M059J (cell line): ENCODE measurements at regions not wholly inside any gene's neighbourhood (a gene's known extent, or its start where the extent isn't known, plus 50 kb on each side); places are given as distances from the start of the nearest gene placed in this dataset.
"Not testable (repeated sequence)": the region's sequence is repeated elsewhere in the genome, so short reads cannot be mapped to it uniquely, and the experiment has no call there.

Source experiments
- DNase-seq: peaks from one replicate; pipeline ENCODE4 v3.0.0-alpha.2; 2012; ENCODE audit warnings: low read depth

DNA sequence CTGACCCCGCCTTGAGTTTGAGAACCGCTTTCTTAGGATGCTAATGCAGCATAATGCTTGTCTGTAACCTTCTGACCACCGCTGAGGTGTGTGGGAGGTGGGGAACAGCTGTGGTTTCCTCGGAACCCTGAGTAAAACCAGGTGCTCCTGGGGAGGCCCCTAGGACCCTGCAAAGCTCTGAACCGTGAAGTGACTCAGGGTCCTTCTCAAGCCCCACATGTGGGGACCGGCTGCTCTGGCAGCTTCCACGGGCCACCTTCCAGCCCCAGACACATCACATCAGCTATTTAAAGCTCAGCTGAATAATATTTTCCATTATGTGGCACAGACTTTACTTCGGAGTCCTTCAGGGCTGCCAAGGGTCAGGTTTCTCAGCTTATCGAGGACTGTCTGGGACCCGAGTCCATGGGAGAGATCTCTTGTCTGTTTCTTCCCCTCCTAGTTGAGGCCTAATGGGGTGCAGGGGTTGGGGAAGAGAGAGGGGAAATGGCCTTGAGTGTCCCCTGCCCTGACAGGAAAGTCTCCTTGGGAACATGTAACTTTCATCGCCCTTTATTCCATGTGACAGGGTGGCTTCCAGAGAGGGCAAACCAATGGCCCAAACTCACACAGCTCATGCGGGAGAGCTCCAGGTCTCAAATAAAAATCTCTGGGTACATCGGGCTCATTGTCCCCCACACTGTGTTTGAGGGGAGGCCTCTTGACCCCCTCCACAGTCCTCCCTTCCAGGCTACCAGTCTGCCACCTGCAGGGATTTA lies 186.1 kb upstream of the SLC24A3 start:
- no peak for DNase-seq

DNA sequence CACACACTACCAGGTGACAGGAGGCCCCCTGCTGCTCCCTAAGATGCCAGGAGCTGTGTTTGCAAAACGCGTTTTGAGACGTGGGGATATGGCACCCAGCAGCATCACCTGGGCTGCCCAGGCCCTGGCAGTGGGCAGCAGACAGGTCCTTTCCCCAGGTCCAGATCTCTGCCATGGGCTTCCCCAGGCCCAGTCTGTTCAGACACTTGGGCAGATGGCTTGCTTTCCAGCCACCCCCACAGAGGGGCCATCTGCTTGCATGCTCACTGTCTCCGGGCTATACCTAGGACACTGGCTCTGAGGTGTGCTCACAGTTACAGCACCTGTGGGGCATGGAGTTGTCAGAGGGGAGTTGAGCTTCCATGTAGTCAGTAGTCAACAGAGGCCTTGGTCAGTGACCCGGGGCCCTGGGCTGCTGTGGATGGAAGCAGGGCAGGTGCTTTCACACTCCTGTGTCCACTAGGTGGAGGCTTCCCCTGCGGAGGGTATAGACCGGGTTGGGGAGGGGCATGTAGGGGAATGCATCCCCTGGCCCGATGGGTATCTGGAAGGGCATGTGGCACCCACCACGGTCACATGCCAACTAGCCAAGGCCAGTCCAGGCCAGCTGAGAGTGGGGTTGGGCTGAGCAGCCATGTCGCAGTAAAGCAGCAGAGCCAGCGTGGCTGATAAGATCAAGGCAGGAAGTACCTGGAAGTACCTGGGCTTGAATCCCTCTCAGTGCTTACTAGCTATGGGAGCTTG lies 185.4 kb upstream of the SLC24A3 start:
- no peak for DNase-seq

DNA sequence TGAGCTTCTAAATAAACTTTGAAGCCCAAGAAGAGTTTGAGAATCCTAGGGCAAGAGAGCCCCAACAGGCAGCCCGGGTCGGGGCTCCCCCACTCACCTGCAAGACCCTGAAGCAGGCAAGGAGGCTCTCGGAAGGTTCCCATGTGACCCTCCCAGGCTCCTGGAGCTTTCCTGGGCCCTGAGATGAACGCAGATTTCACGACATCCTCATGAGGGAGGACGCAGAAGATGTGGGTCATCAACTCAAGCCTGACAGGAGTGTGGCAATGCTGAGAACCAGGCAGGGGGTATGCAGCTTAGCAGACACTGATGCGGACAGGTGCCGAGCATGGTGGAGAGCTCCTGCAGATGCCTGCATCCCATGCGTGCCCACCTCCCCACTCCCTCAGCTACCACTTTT lies 184.5 kb upstream of the SLC24A3 start:
- DNase-seq, result no peak

DNA sequence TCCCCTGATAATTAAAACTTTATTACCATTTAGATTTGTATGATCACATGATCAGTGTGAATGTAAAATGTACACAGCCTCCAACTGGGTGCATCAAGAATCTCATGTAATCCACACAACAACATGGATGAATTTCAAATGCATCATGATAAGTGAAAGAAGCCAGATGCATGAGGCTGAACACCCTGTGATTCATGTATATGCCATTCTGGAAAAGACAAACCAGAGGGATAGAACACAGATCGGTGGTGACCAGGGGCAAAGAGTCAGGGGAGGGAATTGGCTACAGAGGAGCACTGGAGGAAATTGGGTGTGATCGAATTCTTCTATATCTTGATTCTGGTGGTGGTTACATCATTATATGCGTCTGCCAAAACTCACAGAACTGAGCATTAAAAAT lies 170.7 kb upstream of the SLC24A3 start:
- DNase-seq, result no peak

DNA sequence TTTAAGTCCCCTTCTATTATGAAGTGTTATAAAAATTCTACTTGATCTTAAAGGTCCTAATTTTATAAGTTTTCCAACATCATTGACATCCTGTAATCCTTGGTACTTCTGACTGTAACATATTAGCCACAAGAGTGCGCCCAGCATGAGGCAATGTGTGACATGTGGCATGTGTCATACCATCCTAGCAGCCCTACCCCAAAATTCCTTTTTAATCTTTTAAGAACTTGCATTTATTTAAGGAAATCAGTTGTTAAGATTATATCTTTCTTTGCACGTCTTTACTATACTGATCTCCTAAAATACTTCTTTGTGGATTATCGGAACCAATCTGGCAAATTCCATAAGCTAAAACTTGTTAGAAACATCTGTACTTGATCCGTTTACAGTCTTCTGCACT lies 167.1 kb upstream of the SLC24A3 start:
- DNase-seq, result no peak

DNA sequence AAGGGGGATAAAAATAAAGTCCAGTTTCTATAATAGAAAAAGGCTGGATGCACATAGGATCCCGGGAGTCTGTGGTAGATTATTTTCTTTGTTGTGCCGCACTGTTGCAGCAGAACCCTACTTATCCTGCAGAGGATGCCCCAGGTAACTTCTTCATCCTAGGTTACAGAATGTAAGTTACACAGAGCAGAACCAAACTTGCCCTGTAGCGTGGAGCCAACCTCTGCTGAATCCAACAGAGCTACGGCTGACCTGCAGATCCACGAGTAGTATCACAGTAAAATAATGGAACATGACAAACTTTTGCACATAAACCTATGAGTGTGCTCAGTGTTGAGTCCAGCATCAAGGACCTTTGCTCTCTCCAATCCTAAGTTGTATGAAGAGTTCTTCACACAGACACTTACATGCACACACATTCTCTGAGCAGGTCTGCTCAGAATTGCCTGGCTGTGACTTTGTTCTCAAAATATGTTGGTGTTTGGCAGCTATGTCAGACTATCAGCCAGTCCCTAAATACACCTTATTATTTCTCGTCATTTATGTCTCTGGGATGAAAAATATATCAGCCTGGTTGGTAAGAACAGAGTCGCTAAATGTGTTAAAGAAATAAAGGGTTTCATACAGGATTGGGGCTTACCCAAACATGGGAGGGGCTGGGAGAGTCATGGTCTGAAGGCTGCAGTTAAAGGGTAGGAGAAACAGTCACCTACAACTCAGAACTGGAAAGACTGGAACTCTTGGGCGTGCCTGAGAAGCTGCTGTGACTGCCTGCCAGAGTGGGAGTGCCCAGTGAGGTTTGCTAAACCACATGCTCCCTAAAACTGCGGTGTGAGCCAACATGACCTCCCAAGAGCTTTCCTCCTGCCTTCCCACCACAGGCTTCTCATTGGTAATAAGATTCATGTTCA lies 165.1 kb upstream of the SLC24A3 start:
- no peak for DNase-seq

DNA sequence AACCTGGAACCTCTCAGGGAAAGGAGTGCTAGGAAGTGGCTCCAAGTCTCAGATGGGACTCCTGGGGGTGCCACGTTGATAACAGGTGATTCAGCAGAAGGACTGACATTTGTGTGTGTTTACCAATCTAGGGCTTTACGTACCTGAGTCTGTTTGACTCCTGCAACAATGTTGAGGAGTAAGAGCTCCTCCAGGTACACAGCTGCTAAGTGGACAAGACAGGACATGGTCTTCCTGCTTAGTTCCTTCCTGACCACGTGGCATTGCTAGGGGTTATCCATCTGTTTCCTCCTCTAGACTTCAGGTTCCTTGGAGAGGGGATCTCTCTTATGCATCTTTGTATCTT lies 164.5 kb upstream of the SLC24A3 start:
- no peak for DNase-seq

DNA sequence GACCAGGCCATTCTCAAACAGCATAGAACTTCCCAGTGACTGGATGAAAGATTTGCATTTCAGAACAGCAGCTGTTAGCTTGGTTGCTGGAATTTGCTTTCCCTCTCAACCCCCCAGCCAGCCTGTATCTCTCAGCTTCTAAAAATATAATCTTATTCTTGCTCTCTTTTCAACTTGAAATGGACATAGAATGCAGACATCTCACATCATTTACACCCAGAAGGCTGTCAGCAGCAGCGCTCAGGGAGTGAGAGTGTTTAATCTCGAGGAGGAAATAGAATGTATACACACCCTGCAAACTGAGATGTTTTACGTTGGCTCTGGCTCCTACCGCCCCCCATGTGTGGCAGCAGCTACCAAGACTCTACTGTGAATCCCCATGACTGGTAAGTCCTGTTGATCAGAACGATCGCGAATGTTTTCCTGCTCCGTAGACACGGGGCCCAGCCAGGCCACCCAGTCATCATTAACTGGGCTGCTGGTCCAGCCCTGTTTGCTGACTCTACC lies 163.4 kb upstream of the SLC24A3 start:
- DNase-seq, result no peak

DNA sequence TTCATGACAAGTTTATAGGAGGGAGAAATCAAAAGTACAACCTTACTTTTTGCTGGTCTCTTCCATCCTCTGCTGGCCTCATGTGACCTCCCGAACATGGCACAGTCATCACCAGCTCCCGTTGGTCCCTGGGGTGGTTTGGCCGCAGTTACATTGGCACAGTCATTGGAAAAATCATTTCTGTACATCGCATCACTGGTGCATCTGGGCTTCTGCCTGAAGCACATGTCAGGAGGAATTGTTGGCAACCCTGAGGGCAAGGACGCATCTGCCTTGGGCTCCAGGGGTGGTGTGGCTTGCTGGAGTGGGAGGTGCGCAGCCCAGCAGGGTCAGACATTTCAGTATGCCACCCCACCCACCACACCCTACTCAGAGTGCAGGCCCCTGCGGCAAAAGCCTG lies 162.9 kb upstream of the SLC24A3 start:
- DNase-seq, result no peak

DNA sequence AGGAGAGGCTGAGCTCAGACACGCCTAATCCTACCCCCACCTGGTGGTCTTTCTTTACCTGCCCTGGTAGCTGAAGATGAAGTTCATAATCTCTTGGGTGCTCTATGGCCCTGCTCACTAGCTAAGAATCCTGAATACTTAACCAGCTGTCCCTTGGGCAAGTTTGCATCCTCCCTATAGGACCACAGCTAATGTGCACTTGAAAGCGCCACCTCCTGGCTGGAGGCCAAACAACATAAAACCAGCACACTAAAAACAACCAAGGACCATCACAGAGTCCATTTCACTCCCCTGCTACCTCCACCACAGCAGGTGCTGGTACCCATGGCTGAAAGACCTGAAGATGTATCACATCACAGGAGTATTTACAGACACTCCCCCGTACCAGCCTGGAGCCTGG lies 155.5 kb upstream of the SLC24A3 start:
- no peak for DNase-seq

DNA sequence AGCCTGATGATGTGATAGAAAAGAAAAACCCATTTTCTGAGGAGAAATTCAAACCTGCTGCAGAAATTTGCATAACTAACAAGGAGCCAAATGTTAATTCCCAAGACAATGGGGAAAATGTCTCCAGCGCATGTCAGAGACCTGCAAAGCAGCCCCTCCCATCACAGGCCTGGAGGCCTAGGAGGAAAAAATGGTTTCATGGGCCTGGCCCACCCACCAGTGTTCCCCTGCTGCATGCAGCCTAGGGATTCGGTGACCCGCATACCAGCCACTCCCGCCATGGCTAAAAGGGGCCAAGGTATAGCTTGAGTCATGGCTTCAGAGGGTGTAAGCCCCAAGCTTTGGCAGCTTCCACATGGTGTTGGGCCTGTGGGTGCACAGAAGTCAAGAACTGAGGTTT lies 147.7 kb upstream of the SLC24A3 start:
- DNase-seq, result not testable (repeated sequence)

DNA sequence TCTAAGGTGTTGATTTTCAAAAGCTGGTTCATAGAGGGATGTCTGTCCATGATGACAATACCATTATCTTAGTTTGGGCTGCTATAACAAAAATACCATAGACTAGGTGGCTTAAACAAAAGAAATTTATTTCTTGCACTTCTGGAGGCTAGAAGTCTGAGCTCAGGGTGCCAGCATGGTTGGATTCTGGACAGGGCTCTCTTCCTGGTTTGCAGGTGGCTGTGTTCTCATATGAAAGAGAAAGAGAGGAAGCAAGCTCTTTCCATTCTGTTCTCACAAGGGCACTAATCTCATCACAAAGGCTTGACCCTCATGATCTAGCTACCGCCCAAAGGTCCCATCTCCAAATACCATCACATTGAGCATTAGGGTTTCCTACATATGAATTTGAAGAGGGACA lies 144.5 kb upstream of the SLC24A3 start:
- DNase-seq, result no peak

DNA sequence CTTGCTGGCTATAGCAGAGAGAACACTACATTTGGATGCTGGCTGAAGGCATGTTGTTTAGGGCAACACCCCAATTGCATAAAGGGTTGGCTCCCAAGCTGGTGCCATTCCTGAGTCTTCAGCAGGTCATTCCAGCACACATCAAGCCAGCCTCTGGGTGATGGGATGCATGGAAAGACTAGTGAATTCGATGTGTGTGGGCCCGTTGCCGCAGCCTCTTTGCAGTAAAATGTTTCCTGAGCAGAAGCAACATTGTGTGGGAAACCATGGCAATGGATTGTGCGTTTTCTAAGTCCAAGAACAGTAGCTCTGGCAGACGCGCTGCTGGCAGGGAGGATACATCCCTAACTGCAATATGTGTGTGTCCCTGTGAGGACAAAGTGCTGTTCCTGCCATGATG lies 142.4 kb upstream of the SLC24A3 start:
- no peak for DNase-seq

DNA sequence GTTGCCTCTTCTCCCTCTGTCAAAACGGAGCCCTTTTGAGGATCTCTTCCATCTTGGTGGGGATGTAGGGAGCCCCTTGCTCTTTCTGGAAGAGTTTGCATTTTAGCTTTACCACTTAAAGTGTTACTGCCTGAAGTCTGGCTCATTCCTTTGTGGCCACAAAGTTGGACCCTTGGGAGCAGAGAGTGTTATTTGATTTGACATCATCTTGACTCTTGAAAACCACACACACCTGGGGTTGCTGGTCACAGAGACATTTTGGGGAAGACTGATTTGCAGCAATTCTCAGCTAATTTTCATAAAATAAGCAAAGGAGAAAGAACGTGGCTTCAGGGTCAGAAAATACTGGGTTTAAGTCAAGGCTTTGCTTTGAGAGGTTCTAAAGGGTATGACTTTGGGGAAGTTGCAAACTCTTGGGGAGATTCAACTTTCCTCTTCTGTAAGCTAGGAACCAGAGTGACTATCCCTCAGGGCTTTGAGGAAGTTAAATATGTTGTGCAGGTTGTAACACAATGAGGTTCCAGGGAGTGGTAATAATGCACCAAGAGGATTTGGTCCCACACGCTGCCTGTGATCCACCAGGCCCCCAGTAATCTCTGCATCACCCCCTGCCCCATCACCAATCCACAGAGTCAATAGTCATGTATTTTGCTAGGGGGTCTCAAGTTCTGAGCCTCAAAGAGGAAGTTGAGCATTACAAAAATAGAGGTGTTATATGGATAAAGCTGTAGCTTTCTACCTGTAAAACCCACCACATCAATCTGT lies 141.6 kb upstream of the SLC24A3 start:
- DNase-seq, result no peak

DNA sequence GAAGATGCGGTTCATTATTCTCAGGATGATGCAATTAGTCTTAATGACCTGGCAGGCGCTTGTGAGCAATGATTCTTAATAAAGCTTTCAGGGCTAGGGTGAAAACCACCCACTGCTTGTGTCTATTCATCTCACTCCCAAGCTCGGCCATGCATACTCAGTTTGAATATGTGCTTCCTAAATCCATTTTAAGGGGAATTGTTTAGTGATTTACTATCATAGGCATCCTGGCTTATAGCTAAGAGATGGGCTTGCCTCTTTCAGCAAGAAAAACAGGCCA lies 141.1 kb upstream of the SLC24A3 start:
- no peak for DNase-seq

DNA sequence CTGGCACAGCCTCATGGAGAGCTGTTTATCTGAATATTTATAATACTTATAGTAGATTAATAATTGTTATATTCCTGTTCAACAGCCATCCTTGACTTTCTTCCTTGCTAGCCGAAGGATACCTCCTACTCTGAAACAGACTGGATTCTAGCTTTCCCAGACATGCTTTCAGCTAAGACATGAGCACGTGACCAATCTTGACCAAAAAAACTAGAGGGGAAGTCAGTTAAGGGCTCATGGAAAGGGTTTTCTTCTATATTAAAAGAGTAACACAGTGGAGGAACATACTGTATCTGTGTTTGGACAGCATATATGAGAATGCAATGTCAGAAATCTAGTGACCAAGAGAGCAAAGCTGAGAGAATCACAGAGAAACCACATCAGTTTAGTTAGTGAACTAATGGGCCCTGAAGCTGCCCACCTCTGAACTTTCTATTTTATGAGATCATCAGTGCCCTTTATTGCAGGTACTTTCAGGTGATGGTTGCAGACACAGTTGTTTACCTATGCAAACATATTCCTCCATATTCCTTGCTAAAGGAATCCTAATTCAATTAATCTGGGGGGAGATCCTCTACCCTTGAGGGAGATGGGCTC lies 140.4 kb upstream of the SLC24A3 start:
- DNase-seq, result no peak

DNA sequence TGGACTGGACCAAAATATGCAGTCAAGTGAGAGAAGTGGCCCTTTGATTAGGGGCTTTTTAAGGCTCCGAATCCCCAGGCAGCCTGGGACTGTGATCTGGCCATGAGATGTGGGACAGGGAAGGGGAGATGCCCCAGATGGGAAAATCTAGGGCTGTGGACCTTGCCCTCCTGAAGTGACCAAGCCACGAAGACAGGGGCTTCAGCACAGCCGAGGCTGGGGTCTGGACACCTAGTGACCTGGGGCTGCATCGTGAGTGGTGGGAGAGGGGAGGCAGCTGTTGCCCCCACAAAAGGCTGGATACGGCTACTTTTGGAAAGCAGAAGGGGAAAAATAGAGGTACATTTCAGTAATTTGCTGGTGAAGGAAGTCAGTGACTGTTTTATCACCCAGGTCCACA lies 139.5 kb upstream of the SLC24A3 start:
- DNase-seq, result no peak

DNA sequence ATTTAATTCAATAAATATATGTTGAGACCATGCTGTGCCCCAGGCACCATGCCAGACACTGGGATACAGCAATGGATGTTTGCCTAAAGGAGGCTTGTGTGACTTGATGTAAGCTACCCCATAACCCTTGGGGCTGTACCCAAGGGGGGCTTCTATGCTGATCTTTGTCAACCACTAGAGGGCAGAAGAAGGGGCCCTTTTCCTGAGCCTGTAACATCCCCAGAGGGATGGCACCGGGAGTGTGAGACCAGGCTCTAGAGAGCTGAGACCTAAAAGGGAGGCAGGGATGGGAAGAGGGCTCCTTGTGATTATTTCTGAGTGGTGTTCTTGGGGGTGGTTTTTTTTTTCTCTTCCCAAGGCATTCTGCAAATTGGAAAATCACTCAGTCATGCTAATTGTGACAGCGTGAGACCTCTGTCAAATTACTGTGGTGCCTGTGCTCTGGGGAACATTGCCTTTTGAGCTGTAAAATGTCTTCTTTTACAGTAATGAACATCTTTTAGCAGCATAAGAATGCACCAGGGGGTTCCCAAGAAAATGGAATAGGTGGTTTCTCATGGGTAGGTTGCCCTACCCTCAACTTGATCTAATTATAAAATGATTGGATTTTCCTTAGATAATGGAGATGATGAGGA lies 138.7 kb upstream of the SLC24A3 start:
- DNase-seq, result no peak

DNA sequence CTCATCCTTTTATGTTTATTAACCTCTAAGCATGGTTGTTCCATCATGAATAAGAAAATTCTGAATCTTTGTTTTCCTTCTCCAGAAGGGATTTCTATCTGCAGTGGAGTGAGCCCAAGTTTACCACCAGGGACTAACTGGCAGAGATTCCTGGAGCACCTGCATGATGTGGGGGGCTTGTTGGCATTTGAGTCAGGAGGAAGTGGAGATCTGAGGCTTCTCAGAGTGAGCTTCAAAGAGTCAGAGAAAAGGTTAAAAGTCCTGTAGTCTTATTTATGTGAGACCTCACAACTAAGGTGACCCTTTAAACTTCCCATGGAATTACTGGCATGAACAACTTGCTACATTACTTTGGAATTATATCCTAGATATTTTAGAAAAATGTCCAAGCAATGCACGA lies 138.1 kb upstream of the SLC24A3 start:
- no peak for DNase-seq

DNA sequence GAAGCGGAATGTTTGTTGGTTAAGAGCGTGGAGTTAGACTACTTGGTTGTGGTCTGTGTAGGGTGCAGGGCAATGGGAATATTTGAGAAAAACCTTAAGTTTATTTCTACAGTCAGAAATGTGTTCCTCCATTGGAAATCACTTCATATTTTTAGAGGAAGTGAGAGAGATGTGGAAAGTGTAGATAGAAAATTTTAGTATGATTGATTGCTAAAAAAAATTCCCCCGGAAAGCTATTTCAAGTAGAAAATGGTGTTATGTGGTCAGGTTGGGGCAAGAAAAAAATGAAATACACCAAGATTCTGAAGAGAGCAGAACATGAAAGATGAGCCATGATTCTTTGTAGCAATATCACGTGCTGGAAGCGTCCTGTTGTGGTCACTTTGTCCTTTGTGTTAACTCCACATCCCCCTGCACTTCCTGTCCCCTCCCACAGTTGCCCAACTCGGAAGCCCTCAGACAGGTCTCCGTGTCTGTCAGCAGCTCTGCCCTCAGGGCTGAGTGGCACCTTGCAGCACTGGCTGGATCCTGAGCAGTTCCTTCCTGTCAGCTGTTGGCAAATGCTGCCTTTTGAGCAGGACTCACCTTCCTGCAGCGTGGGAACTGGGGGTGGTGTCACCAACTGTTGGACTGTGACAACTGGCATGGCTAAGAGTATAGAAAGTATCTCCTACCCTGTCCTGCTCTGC lies 137.5 kb upstream of the SLC24A3 start:
- peak; percentile 18 for DNase-seq
